Ectodermal cell (in vitro differentiated cells): ENCODE measurements at regions not wholly inside any gene's neighbourhood (a gene's known extent, or its start where the extent isn't known, plus 50 kb on each side); places are given as distances from the start of the nearest gene placed in this dataset.

Experiments
- H3K27ac ChIP-seq: 2 replicates; pipeline ENCODE4 v1.7.0; 2013; ENCODE audit warnings: mild to moderate bottlenecking, low read depth, low read length; ENCODE audit not compliant: insufficient read depth, poor library complexity, severe bottlenecking
- H3K27me3 ChIP-seq: 2 replicates; pipeline ENCODE4 v1.7.0; 2013; ENCODE audit warnings: mild to moderate bottlenecking, low read length; ENCODE audit not compliant: insufficient read depth, control insufficient read depth, poor library complexity, severe bottlenecking
- H3K36me3 ChIP-seq: one replicate; pipeline ENCODE4 v1.7.0; 2013; ENCODE audit warnings: low read length; ENCODE audit not compliant: control insufficient read depth, insufficient read depth
- H3K4me1 ChIP-seq: one replicate; pipeline ENCODE4 v1.7.0; 2013; ENCODE audit warnings: low read length; ENCODE audit not compliant: control insufficient read depth, insufficient read depth
- H3K4me3 ChIP-seq: 2 replicates; pipeline ENCODE4 v1.7.0; 2013; ENCODE audit warnings: low read depth, low read length, control low read depth; ENCODE audit not compliant: insufficient read depth
- H3K9me3 ChIP-seq: 2 replicates; pipeline ENCODE4 v1.7.0; 2013; ENCODE audit warnings: mild to moderate bottlenecking, low read length, moderate library complexity; ENCODE audit not compliant: control insufficient read depth
- WGBS, 2 experiments: methylation state at CpG; one replicate each; pipeline ENCODE4 v1.1.7; 2013; ENCODE audit warnings: missing lambda C conversion rate in 2 of 2; 5-methylcytosine and 5-hydroxymethylcytosine counted together

DNA sequence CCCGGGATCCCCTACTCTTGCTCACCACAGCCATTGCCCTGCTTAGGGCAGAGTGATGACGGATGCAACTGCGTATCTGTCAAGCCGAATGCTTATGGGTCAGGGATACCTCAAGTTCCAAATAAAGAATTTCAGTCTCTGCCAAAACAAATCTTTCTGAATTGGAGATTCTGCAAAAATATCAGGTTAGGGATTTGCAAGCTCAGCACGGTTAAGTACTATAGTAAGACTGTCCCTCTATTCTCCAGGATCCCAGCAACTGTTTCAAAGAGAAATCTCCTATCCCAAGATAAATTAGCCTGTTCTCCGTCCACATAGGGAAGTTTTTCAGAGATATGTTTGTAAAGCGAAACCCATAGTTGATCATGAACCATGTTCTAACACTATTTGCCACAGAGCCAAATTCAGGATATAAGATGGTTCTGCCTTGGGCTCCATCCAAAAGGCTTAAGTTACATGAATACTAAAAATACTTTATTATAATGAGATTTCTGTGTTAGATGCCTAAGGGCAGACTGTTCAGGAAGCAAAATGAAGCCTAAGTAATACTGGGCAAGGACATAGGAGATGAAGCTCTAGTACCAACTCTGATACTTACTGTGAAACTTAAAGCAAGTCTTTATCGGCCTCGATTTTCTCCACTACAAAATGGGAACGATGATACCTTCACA lies 100.1 kb upstream of the LPP start:
- no peaks in the 10 kb centered on the region for H3K9me3 ChIP-seq
- H3K4me1 ChIP-seq: peaks cover 20% of the 10 kb centered on the region
- H3K36me3 ChIP-seq: no peaks in the 10 kb centered on the region
- no peaks in the 10 kb centered on the region for H3K27me3 ChIP-seq
- no peak overlapping the region for H3K27ac ChIP-seq
- WGBS, 2 experiments: 96 to 98% methylated on average over 10 of the region's 10 CpGs
- H3K4me3 ChIP-seq: no peak overlapping the region

DNA sequence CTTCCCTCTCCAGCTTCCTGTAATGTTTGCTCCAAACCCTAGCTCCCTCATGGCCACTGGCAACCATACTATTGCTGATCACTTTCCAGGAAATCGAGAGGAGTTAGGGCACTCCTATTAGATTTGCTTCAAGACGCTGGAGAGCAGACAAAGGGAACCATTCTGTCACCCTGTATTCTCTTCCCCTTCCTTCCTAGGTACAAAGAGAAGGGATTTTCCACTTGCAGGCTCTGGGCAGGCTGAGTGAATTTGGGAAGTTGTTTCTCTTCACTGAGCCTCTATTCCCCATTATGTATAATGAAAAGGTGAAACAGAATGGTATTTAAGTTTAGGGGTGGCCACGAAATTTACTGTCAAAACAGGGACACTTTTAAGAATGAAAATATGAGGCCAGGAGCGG lies 99.4 kb upstream of the LPP start:
- no peaks in the 10 kb centered on the region for H3K9me3 ChIP-seq
- no peaks in the 10 kb centered on the region for H3K36me3 ChIP-seq
- peaks cover 20% of the 10 kb centered on the region for H3K4me1 ChIP-seq
- WGBS, 2 experiments: 85 to 90% methylated on average over 4 of the region's 4 CpGs
- no peaks in the 10 kb centered on the region for H3K27me3 ChIP-seq
- H3K4me3 ChIP-seq: no peak overlapping the region
- H3K27ac ChIP-seq: no peak overlapping the region

DNA sequence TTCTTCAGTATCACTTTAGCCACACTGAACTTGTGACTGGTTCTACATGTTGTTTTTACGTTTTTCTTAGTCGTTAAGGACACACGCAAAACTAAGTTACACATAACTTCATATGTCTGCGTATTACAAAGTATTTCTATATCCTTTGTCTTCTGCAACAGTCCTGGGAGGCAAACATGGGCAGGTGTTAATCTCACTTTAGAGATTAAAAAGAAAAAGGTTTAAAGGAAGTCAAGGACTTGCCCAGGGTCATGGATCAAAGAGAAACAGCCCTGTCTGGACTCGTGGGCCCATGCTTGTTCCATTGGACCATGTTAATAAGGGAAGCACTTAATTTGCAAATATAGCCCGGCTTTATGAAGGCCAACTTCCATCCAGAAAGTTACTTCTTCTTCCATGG lies 98.6 kb upstream of the LPP start:
- Histone ChIP-seq H3K27ac (no peak overlapping the region), H3K4me1 (peaks cover 20% of the 10 kb centered on the region), H3K9me3 (no peaks in the 10 kb centered on the region), H3K36me3 (no peaks in the 10 kb centered on the region), H3K4me3 (no peak overlapping the region), H3K27me3 (no peaks in the 10 kb centered on the region)
- 95 to 98% methylated on average over 6 of the region's 6 CpGs for WGBS, 2 experiments

DNA sequence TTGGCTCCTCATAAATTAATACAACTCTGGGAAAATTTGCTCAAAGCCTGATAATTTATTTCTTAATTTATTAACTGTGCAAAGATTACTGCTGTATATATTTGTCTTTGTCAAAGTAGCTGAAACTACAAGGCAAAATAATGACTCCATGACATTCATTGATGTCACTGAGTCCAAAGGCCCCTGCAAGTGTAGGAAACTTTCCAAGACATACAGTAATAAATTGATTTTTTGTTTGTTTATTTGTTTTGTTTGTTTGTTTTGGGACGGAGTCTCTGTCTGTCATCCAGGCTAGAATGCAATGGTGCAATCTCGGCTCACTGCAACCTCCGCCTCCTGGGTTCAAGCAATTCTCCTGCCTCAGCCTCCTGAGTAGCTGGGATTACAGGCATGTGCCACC lies 96.8 kb upstream of the LPP start:
- Histone ChIP-seq H3K27me3 (no peaks in the 10 kb centered on the region), H3K36me3 (no peaks in the 10 kb centered on the region), H3K27ac (no peak overlapping the region), H3K4me3 (no peak overlapping the region), H3K4me1 (peaks cover 15% of the 10 kb centered on the region), H3K9me3 (no peaks in the 10 kb centered on the region)
- WGBS, 2 experiments: 88 to 98% methylated on average over 3 of the region's 3 CpGs

DNA sequence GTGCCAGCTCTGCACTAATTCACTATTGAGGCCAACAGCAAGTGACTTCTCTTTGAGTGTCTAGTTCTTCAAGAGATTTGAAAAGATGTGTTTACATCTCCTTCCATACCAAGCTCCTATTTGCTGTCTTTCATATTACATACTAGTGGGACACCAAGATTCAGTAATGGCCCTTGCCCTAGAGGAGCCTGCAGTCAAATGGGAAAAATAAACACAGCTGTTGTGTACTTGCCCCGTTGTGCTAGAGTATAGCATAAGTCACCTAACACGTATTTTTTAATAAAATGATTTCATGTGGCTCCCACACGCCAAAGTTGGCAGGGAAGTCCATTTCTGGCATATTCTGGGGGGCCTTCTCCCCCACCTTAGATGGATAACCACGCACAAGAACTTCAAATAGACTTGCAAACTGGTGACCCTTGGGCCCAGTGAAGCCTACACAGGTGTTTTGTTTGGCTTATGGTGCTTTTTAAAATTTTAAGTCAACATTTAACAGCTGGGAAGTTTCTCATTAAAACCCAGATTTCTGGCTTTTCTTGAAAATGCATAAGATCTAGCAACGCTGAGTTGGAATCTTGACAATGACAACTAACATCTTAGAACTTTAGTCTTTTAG lies 95.3 kb upstream of the LPP start:
- Histone ChIP-seq H3K4me3 (no peak overlapping the region), H3K27me3 (no peaks in the 10 kb centered on the region), H3K27ac (no peak overlapping the region), H3K36me3 (no peaks in the 10 kb centered on the region), H3K4me1 (no peaks in the 10 kb centered on the region), H3K9me3 (no peaks in the 10 kb centered on the region)
- 96 to 98% methylated on average over 5 of the region's 5 CpGs for WGBS, 2 experiments

DNA sequence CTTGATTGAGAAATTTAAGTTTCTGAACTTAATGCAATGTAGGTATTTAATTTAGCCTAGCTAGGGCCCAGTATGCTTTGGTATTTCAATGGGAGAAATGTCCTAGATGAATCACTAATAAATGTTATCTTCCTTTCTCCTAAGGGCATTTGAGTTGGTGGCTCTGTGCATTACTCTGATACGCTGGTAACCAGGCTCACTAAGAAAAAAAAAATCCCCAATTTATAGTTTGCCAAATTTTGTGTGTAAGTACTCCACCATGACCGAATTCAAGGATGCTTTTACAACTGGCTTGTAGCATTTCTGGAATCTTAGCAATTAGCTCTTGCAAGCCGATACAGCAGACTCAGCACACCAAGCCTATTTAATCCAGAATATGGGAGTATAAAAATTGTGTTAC lies 94.6 kb upstream of the LPP start:
- no peaks in the 10 kb centered on the region for H3K4me1 ChIP-seq
- no peaks in the 10 kb centered on the region for H3K27me3 ChIP-seq
- no peaks in the 10 kb centered on the region for H3K36me3 ChIP-seq
- WGBS, 2 experiments: 97% methylated on average over 3 of the region's 3 CpGs
- no peaks in the 10 kb centered on the region for H3K9me3 ChIP-seq
- no peak overlapping the region for H3K27ac ChIP-seq
- no peak overlapping the region for H3K4me3 ChIP-seq

DNA sequence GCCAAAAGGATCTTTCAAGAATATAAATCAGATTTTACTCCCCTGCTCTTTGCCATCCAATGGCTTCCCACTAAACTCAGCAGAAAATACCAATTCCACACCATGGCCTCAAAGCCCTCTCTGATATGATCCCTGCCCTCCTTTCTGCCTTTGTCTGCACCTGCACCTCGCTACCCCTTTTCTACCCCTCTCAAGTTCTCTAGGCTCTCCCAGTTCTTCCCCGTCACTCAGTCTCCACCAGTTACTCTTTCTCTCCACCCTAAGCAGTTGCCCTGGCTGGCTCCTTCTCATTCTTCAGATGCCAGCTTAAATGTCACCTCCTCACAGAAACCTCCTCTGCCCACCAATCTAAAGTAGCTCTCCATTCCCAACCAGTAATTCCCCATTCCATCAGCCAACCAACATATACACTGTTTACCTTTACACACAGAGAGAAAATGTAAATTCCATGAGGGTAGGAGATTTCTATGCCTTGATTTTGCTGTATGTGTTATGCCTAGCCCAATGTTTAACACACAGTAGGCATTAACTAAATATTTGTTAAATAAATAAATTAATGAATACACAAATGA lies 93.6 kb upstream of the LPP start:
- no peaks in the 10 kb centered on the region for H3K27me3 ChIP-seq
- no peaks in the 10 kb centered on the region for H3K9me3 ChIP-seq
- no peaks in the 10 kb centered on the region for H3K36me3 ChIP-seq
- H3K4me3 ChIP-seq: no peak overlapping the region
- no peaks in the 10 kb centered on the region for H3K4me1 ChIP-seq
- WGBS, 2 experiments: 89 to 97% methylated on average over 2 of the region's 2 CpGs
- no peak overlapping the region for H3K27ac ChIP-seq

DNA sequence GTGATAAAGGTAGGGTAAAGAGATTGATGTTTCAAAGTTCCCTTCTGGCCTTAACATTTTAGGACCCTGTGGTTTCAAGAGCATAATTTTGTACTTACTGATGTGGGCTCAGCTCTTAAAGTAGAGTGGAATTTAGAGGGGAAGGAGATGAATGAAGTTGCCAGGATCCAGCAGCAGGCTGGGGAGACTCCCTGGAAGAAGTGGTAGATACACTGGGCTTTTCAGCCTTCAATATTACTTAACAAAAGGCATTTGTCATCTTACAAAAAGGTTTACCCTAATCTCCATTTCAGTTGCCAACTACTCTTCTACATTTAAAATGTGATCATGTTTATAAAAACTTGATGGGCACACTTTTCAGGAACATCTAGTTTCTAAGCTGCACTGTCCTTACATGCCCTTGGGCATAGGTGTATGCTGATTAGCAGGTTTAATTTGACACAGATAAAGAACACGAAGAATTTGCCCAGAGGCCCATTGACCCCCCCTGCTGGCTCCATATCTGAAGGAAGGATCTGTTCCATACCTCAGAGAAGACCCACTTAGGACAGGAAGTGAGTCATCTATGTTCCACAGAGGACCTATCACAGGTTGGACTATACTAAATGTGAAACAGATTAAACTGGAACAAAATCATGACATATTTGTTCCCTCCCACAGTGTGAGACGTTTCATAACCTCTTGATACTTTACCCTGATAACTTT lies 93.0 kb upstream of the LPP start:
- 75 to 91% methylated on average over 2 of the region's 2 CpGs for WGBS, 2 experiments
- Histone ChIP-seq H3K27me3 (no peaks in the 10 kb centered on the region), H3K36me3 (no peaks in the 10 kb centered on the region), H3K4me3 (no peak overlapping the region), H3K4me1 (no peaks in the 10 kb centered on the region), H3K27ac (no peak overlapping the region), H3K9me3 (no peaks in the 10 kb centered on the region)

DNA sequence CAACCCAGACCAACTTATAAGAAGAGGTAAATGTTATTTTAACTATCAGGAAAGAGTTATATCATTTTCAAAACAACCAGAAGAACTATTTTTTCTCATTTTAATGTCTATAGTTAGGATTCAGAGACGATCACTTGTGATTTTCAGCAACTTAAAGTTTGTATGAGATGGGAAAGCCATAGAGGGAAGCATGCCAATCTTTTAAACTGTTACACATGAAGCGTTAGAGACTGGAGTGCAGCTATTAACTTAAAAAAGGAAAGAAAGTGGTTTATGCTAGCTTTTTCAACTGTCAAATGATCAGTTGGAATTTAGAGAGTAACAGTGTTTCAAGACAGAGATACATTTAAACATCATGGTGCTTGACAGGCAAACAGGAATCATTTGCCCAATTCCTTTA lies 91.7 kb upstream of the LPP start:
- Histone ChIP-seq H3K27ac (no peak overlapping the region), H3K36me3 (no peaks in the 10 kb centered on the region), H3K4me3 (no peak overlapping the region), H3K4me1 (no peaks in the 10 kb centered on the region), H3K27me3 (no peaks in the 10 kb centered on the region), H3K9me3 (no peaks in the 10 kb centered on the region)
- WGBS, 2 experiments: 94 to 100% methylated on average over 2 of the region's 2 CpGs

DNA sequence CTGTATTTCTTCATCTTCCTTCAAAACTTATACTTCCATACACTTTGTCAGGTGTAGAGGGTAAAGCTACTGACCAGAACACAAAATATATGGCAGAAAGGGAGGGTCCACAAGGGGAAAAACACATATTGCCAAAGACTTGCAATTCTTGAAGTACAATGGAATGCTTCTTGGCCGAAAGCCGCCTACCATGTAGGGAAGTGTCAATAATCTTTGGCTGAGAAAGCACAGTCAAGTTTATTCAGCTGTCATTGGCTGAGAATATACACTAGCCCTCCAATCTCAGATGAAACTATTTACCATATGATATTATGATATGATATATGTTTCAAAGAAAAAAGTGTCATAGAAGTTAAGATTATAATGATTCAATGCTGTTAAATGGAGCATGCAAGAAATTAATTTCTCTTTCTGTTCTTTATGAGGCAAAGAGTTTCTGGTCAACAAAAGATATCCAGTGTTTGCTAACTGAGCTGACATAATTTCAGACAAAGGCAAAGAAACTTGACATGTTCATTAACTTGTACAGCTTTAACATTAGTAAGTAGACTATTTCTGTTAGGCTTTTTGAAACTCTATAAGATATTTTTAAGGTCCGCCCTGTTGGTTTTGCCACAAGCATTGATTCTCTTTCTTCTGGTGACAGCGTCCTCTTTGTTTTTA lies 89.0 kb upstream of the LPP start:
- no peak overlapping the region for H3K27ac ChIP-seq
- no peaks in the 10 kb centered on the region for H3K36me3 ChIP-seq
- no peaks in the 10 kb centered on the region for H3K9me3 ChIP-seq
- 90 to 91% methylated on average over 4 of the region's 4 CpGs for WGBS, 2 experiments
- no peaks in the 10 kb centered on the region for H3K4me1 ChIP-seq
- no peaks in the 10 kb centered on the region for H3K27me3 ChIP-seq
- H3K4me3 ChIP-seq: no peak overlapping the region
